ENCODE measurements at regions not wholly inside any gene's neighbourhood (a gene's known extent, or its start where the extent isn't known, plus 50 kb on each side); places are given as distances from the start of the nearest gene placed in this dataset.

- H3K9ac ChIP-seq (ENCODE audit: extremely low read depth, insufficient read length, low read length), result no peak overlapping the region
- H3K56ac ChIP-seq (ENCODE audit: insufficient read length, low read depth, low read length), result no peak overlapping the region
- H3K4ac ChIP-seq (ENCODE audit: low read depth, low read length), result no peak overlapping the region
- H3K18ac ChIP-seq (ENCODE audit: insufficient read length, low read depth, low read length), result no peak overlapping the region
- no peak overlapping the region for H3K4me2 ChIP-seq (ENCODE audit: insufficient read depth, insufficient read length, low read length)
- H2BK15ac ChIP-seq (ENCODE audit: low read depth, low read length), result no peak overlapping the region
- H4K8ac ChIP-seq (replicated peaks; ENCODE audit: insufficient read length, low read depth, low read length), result no peak overlapping the region
- H3K4me3 Mint-ChIP-seq, result no peak overlapping the region
- no peak overlapping the region for H3K27ac ChIP-seq (ENCODE audit: insufficient read length, low read depth, low read length)
- H3K27ac Mint-ChIP-seq, result no peak overlapping the region
- H3K79me2 ChIP-seq (ENCODE audit: insufficient read depth, low read length), result no peaks in the 10 kb centered on the region
- no peaks in the 10 kb centered on the region for H3K9me3 Mint-ChIP-seq
- no peak overlapping the region for H2BK20ac ChIP-seq (ENCODE audit: low read depth, low read length, poor library complexity, severe bottlenecking)
- H3K9me3 ChIP-seq (ENCODE audit: control insufficient read depth, low read depth, low read length), result no peaks in the 10 kb centered on the region
- no peak overlapping the region for H3T11ph ChIP-seq (ENCODE audit: low read length)
- no peak overlapping the region for H2BK120ac ChIP-seq (ENCODE audit: low read depth, low read length, poor library complexity, severe bottlenecking)
- no peak overlapping the region for H4K91ac ChIP-seq (ENCODE audit: insufficient read length, low read depth, low read length)
- no peak overlapping the region for H2BK5ac ChIP-seq (ENCODE audit: insufficient read length, low read length)
- H4K20me1 ChIP-seq (ENCODE audit: control insufficient read depth, insufficient read depth, insufficient read length), result no peaks in the 10 kb centered on the region
- no peaks in the 10 kb centered on the region for H3K27me3 Mint-ChIP-seq (ENCODE audit: low read depth)
- H2AFZ ChIP-seq (ENCODE audit: low read length), result no peak overlapping the region
- H3K36me3 Mint-ChIP-seq (ENCODE audit: insufficient read depth in 1 of 3, low read depth in 3 of 3), result no peaks in the 10 kb centered on the region
- H3K4me1 ChIP-seq (ENCODE audit: insufficient read depth, low read length), result no peaks in the 10 kb centered on the region
- no peak overlapping the region for H3K23ac ChIP-seq (ENCODE audit: insufficient read length, low read depth, low read length)
- H3K27me3 ChIP-seq (ENCODE audit: insufficient read depth, low read length), result no peaks in the 10 kb centered on the region
- TF ChIP-seq, protein P1, sequence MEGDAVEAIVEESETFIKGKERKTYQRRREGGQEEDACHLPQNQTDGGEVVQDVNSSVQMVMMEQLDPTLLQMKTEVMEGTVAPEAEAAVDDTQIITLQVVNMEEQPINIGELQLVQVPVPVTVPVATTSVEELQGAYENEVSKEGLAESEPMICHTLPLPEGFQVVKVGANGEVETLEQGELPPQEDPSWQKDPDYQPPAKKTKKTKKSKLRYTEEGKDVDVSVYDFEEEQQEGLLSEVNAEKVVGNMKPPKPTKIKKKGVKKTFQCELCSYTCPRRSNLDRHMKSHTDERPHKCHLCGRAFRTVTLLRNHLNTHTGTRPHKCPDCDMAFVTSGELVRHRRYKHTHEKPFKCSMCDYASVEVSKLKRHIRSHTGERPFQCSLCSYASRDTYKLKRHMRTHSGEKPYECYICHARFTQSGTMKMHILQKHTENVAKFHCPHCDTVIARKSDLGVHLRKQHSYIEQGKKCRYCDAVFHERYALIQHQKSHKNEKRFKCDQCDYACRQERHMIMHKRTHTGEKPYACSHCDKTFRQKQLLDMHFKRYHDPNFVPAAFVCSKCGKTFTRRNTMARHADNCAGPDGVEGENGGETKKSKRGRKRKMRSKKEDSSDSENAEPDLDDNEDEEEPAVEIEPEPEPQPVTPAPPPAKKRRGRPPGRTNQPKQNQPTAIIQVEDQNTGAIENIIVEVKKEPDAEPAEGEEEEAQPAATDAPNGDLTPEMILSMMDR (conservative IDR thresholded peaks at IDR 0.05), result no peak
- H2BK12ac ChIP-seq (ENCODE audit: insufficient read length, low read depth, low read length), result no peak overlapping the region
- no peak overlapping the region for H2AK5ac ChIP-seq (ENCODE audit: insufficient read length, low read length)
- H4K5ac ChIP-seq (ENCODE audit: insufficient read length, low read depth, low read length), result no peak overlapping the region
- no peak for DNase-seq
- no peaks in the 10 kb centered on the region for H3K23me2 ChIP-seq (ENCODE audit: insufficient read length, low read depth, low read length, poor library complexity, severe bottlenecking)
- no peak overlapping the region for H3K14ac ChIP-seq (ENCODE audit: insufficient read depth, low read length)
- no CpG with 5 or more reads among the region's 1 CpG for WGBS (ENCODE audit: extremely low coverage, insufficient read length, low lambda C conversion rate)
- no peaks in the 10 kb centered on the region for H3K79me1 ChIP-seq (ENCODE audit: insufficient read depth, low read depth, low read length, poor library complexity, severe bottlenecking)
- no peaks in the 10 kb centered on the region for H3K4me1 Mint-ChIP-seq
Measured at GRCh38 chr9:108575276-108575675, 280.5 kb downstream of the ACTL7B start.
